Left ventricle myocardium inferior (tissue), 1 donor: ENCODE measurements at regions not wholly inside any gene's neighbourhood (a gene's known extent, or its start where the extent isn't known, plus 50 kb on each side); places are given as distances from the start of the nearest gene placed in this dataset.

ENCODE experiments used
- DNase-seq: peaks from one replicate; pipeline ENCODE4 v3.0.0-alpha.2; 2020
- H3K27ac ChIP-seq: fragments of 200-600 bp; replicated peaks from 2 replicates; pipeline ENCODE4 v1.8.0; 2021
- H3K27me3 ChIP-seq: fragments of 200-600 bp; 2 replicates; pipeline ENCODE4 v1.8.0; 2021; ENCODE audit warnings: low read depth
- H3K36me3 ChIP-seq: fragments of 200-600 bp; 2 replicates; pipeline ENCODE4 v1.8.0; 2021
- H3K4me1 ChIP-seq: fragments of 200-600 bp; 2 replicates; pipeline ENCODE4 v1.8.0; 2021
- H3K4me3 ChIP-seq: fragments of 200-600 bp; 2 replicates; pipeline ENCODE4 v1.8.0; 2021; ENCODE audit warnings: mild to moderate bottlenecking, moderate library complexity
- H3K9me3 ChIP-seq: fragments of 200-600 bp; replicated peaks from 2 replicates; pipeline ENCODE4 v1.8.0; 2021
- CTCF ChIP-seq: fragments of 200-600 bp; IDR thresholded peaks from 2 replicates; pipeline ENCODE4 v1.8.0; 2021; ENCODE audit warnings: antibody characterized with exemption, mild to moderate bottlenecking, borderline replicate concordance
- intact Hi-C: fragments of 100-400 bp; cut with micrococcal nuclease; formaldehyde crosslinking; loops from one replicate; pipeline ENCODE4 v1.11.0; 2022
- donor health status: DM: no; HTN: yes; CAD: no; lungs with severe emphysema.

GRCh38 chr5:171593976-171594375, 174.5 kb downstream of the FGF18 start:
- intact Hi-C loops = no loop called here
- no peaks in the 10 kb centered on the region for H3K9me3 ChIP-seq
- H3K4me1 ChIP-seq = peaks cover 13% of the 10 kb centered on the region
- TF ChIP-seq CTCF = no peak
- H3K36me3 ChIP-seq = no peaks in the 10 kb centered on the region
- no peak overlapping the region for H3K27ac ChIP-seq
- DNase-seq = no peak
- no peaks in the 10 kb centered on the region for H3K27me3 ChIP-seq
- H3K4me3 ChIP-seq = no peak overlapping the region

GRCh38 chr5:171595401-171595800, 176.0 kb downstream of the FGF18 start:
- no peak overlapping the region for H3K4me3 ChIP-seq
- no peak for TF ChIP-seq CTCF
- peaks cover 13% of the 10 kb centered on the region for H3K4me1 ChIP-seq
- H3K27ac ChIP-seq = no peak overlapping the region
- intact Hi-C loops = no loop called here
- H3K9me3 ChIP-seq = no peaks in the 10 kb centered on the region
- no peaks in the 10 kb centered on the region for H3K36me3 ChIP-seq
- no peak for DNase-seq
- no peaks in the 10 kb centered on the region for H3K27me3 ChIP-seq

GRCh38 chr5:171595801-171596231, 176.4 kb downstream of the FGF18 start:
- DNase-seq = peak; percentile 27
- peak overlapping the region; percentile 63 for H3K27ac ChIP-seq
- intact Hi-C loops = no loop called here

GRCh38 chr5:171596391-171596878, 177.0 kb downstream of the FGF18 start:
- Histone ChIP-seq H3K36me3 (no peaks in the 10 kb centered on the region), H3K4me1 (peaks cover 13% of the 10 kb centered on the region), H3K9me3 (no peaks in the 10 kb centered on the region), H3K27me3 (no peaks in the 10 kb centered on the region), H3K27ac (peak overlapping the region; percentile 63), H3K4me3 (no peak overlapping the region)
- DNase-seq = peak; percentile 84
- TF ChIP-seq CTCF = peak; percentile 37
- intact Hi-C loops = no loop called here

More at GRCh38 chr5:171595801-171596231, 176.4 kb downstream of the FGF18 start:
- H3K27me3 ChIP-seq = no peaks in the 10 kb centered on the region
- no peaks in the 10 kb centered on the region for H3K9me3 ChIP-seq
- no peak overlapping the region for H3K4me3 ChIP-seq
- H3K4me1 ChIP-seq = peaks cover 13% of the 10 kb centered on the region
- no peaks in the 10 kb centered on the region for H3K36me3 ChIP-seq
- no peak for TF ChIP-seq CTCF

- Histone ChIP-seq H3K27me3 (no peaks in the 10 kb centered on the region), H3K36me3 (no peaks in the 10 kb centered on the region), H3K9me3 (peaks cover 6% of the 10 kb centered on the region), H3K27ac (no peak overlapping the region), H3K4me1 (peaks cover 13% of the 10 kb centered on the region), H3K4me3 (no peak overlapping the region)
- no peak for TF ChIP-seq CTCF
- intact Hi-C loops = no loop called here
- no peak for DNase-seq
Measured at GRCh38 chr5:171597946-171598640, 178.6 kb downstream of the FGF18 start.
